IMR-90 (cell line): ENCODE measurements at regions not wholly inside any gene's neighbourhood (a gene's known extent, or its start where the extent isn't known, plus 50 kb on each side); places are given as distances from the start of the nearest gene placed in this dataset.

Source experiments
- ATAC-seq: fragments of 200-7000 bp; cut with Tn5 transposase; 2 replicates; pipeline ENCODE4 v1.9.1; 2020; ENCODE audit warnings: low read depth, mild to moderate bottlenecking, moderate library complexity
- BruUV-seq: library from RNA; stranded (reverse); fragments of 400-500 nt; replicated peaks from 2 replicates; lab custom pipeline; 2021; lab: Mats Ljungman, UMichigan
- CTCF ChIA-PET: fragments of 300-600 bp; formaldehyde crosslinking; extraction: SDS; loops from one replicate; lab custom pipeline; 2021; ENCODE audit warnings: antibody characterized with exemption; lab: Yijun Ruan, JAX
- POLR2A ChIA-PET: fragments of 300-600 bp; sonication (Branson Sonifier 250); formaldehyde crosslinking; loops from one replicate; lab custom pipeline; 2022; ENCODE audit warnings: antibody characterized with exemption; ENCODE audit not compliant: unreplicated experiment; lab: Charles Lee
- DNase-seq: peaks from one replicate; pipeline ENCODE4 v3.0.0; 2013
- H2AFZ ChIP-seq: replicated peaks from 2 replicates; pipeline ENCODE3; 2013; ENCODE audit warnings: low read length, mild to moderate bottlenecking; ENCODE audit not compliant: poor library complexity
- H2AK5ac ChIP-seq: 2 replicates; pipeline ENCODE4 v1.6.1; 2013; ENCODE audit warnings: low read depth, low read length, inconsistent platforms
- H2AK9ac ChIP-seq: replicated peaks from 2 replicates; pipeline ENCODE3; 2013; ENCODE audit warnings: mild to moderate bottlenecking, low read depth, low read length, moderate library complexity; ENCODE audit not compliant: poor library complexity
- H2BK120ac ChIP-seq: 2 replicates; pipeline ENCODE4 v1.6.1; 2013; ENCODE audit warnings: low read depth, low read length, inconsistent platforms
- H2BK15ac ChIP-seq: 3 replicates; pipeline ENCODE4 v1.6.1; 2013; ENCODE audit warnings: low read depth, low read length, inconsistent platforms
- H2BK20ac ChIP-seq: 2 replicates; pipeline ENCODE4 v1.6.1; 2013; ENCODE audit warnings: low read depth, mild to moderate bottlenecking, inconsistent platforms, low read length, moderate library complexity
- H2BK5ac ChIP-seq: 2 replicates; pipeline ENCODE4 v1.6.1; 2013; ENCODE audit warnings: mild to moderate bottlenecking, low read depth, low read length, inconsistent platforms; ENCODE audit not compliant: poor library complexity, severe bottlenecking
- H3K14ac ChIP-seq: replicated peaks from 2 replicates; pipeline ENCODE4 v1.6.1; 2013; ENCODE audit warnings: low read depth, low read length, inconsistent platforms
- H3K18ac ChIP-seq: 2 replicates; pipeline ENCODE4 v1.6.1; 2013; ENCODE audit warnings: low read depth, low read length, control low read depth
- H3K23ac ChIP-seq: 2 replicates; pipeline ENCODE4 v1.6.1; 2013; ENCODE audit warnings: low read depth, low read length, inconsistent platforms
- H3K27ac ChIP-seq: 2 replicates; pipeline ENCODE4 v1.5.1; 2013; ENCODE audit warnings: mild to moderate bottlenecking, control low read depth, low read length; ENCODE audit not compliant: insufficient read depth
- H3K27me3 ChIP-seq: 2 replicates; pipeline ENCODE4 v1.6.1; 2013; ENCODE audit warnings: low read length; ENCODE audit not compliant: control insufficient read depth, insufficient read depth
- H3K36me3 ChIP-seq: 2 replicates; pipeline ENCODE4 v1.6.1; 2013; ENCODE audit warnings: low read length, mixed read lengths; ENCODE audit not compliant: control insufficient read depth, insufficient read depth
- H3K4ac ChIP-seq: 2 replicates; pipeline ENCODE4 v1.6.1; 2013; ENCODE audit warnings: low read depth, low read length, inconsistent platforms
- H3K4me1 ChIP-seq: 2 replicates; pipeline ENCODE4 v1.6.1; 2013; ENCODE audit warnings: low read length, mixed read lengths; ENCODE audit not compliant: control insufficient read depth, insufficient read depth
- H3K4me2 ChIP-seq: 2 replicates; pipeline ENCODE4 v1.6.1; 2013; ENCODE audit warnings: low read depth, mild to moderate bottlenecking, control low read depth, low read length, moderate library complexity
- H3K4me3 ChIP-seq: 2 replicates; pipeline ENCODE4 v1.5.1; 2013; ENCODE audit warnings: low read depth, mild to moderate bottlenecking, control low read depth, low read length, moderate library complexity; ENCODE audit not compliant: insufficient read depth
- H3K56ac ChIP-seq: 2 replicates; pipeline ENCODE4 v1.6.1; 2013; ENCODE audit warnings: low read length, inconsistent platforms; ENCODE audit not compliant: insufficient read depth; ENCODE audit errors: extremely low read depth
- H3K79me1 ChIP-seq, 2 experiments: 2 replicates each; pipeline ENCODE4 v1.6.1; 2013; ENCODE audit warnings: low read length in 2 of 2, inconsistent platforms in 1 of 2, low read depth in 1 of 2
- H3K9ac ChIP-seq: 2 replicates; pipeline ENCODE4 v1.6.1; 2013; ENCODE audit warnings: low read depth, low read length, control low read depth
- H3K9me1 ChIP-seq: 2 replicates; pipeline ENCODE4 v1.6.1; 2013; ENCODE audit warnings: low read length, inconsistent platforms; ENCODE audit not compliant: insufficient read depth
- H3K9me3 ChIP-seq: 2 replicates; pipeline ENCODE4 v1.6.1; 2013; ENCODE audit warnings: low read length; ENCODE audit not compliant: control insufficient read depth, insufficient read depth
- H4K20me1 ChIP-seq: 2 replicates; pipeline ENCODE4 v1.6.1; 2013; ENCODE audit warnings: low read length, inconsistent platforms; ENCODE audit not compliant: insufficient read depth
- H4K5ac ChIP-seq: 2 replicates; pipeline ENCODE4 v1.6.1; 2013; ENCODE audit warnings: mild to moderate bottlenecking, low read depth, low read length, control low read depth
- H4K8ac ChIP-seq, 2 experiments: 2 replicates each; pipeline ENCODE4 v1.6.1; 2013; ENCODE audit warnings: low read depth in 2 of 2, low read length in 2 of 2, control low read depth in 1 of 2, inconsistent platforms in 1 of 2
- H4K91ac ChIP-seq: 2 replicates; pipeline ENCODE4 v1.6.1; 2013; ENCODE audit warnings: low read depth, low read length, inconsistent platforms; ENCODE audit not compliant: insufficient read depth
- BHLHE40 ChIP-seq: fragments of 150-350 bp; IDR thresholded peaks from 2 replicates; pipeline ENCODE4 v1.6.1; 2016; ENCODE audit warnings: mild to moderate bottlenecking, low read depth, low read length
- CEBPB ChIP-seq: IDR thresholded peaks from 2 replicates; pipeline ENCODE4 v1.6.1; 2012; ENCODE audit warnings: low read depth, low read length, improper control_type of control experiment
- CHD1 ChIP-seq: IDR thresholded peaks from 2 replicates; pipeline ENCODE4 v1.6.1; 2012; ENCODE audit warnings: low read depth, low read length, improper control_type of control experiment
- FOS ChIP-seq: fragments of 150-350 bp; IDR thresholded peaks from 2 replicates; pipeline ENCODE4 v1.6.1; 2016; ENCODE audit warnings: low read depth, low read length
- MAFK ChIP-seq: IDR thresholded peaks from 2 replicates; pipeline ENCODE4 v1.6.1; 2012; ENCODE audit warnings: low read depth, low read length, improper control_type of control experiment
- MAZ ChIP-seq: IDR thresholded peaks from 2 replicates; pipeline ENCODE4 v1.6.1; 2012; ENCODE audit warnings: low read depth, mild to moderate bottlenecking, low read length, improper control_type of control experiment, moderate library complexity, borderline replicate concordance
- MXI1 ChIP-seq: IDR thresholded peaks from 2 replicates; pipeline ENCODE4 v1.6.1; 2012; ENCODE audit warnings: low read depth, mild to moderate bottlenecking, low read length, moderate library complexity, borderline replicate concordance
- NFE2L2 ChIP-seq: fragments of 150-350 bp; IDR thresholded peaks from 2 replicates; pipeline ENCODE4 v1.6.1; 2016; ENCODE audit warnings: low read depth, mild to moderate bottlenecking, low read length
- POLR2A ChIP-seq: IDR thresholded peaks from 2 replicates; pipeline ENCODE4 v1.6.1; 2012; ENCODE audit warnings: mild to moderate bottlenecking, low read depth, low read length
- RAD21 ChIP-seq: IDR thresholded peaks from 2 replicates; pipeline ENCODE4 v1.6.1; 2012; ENCODE audit warnings: low read length, improper control_type of control experiment
- RCOR1 ChIP-seq: IDR thresholded peaks from 2 replicates; pipeline ENCODE4 v1.6.1; 2012; ENCODE audit warnings: mild to moderate bottlenecking, low read length, improper control_type of control experiment; ENCODE audit not compliant: insufficient replicate concordance
- RFX5 ChIP-seq: IDR thresholded peaks from 2 replicates; pipeline ENCODE4 v1.8.0; 2012; ENCODE audit warnings: low read depth, mild to moderate bottlenecking, low read length, moderate library complexity
- SMC3 ChIP-seq: fragments of 150-350 bp; IDR thresholded peaks from 2 replicates; pipeline ENCODE4 v1.6.1; 2016; ENCODE audit warnings: low read depth, mild to moderate bottlenecking, antibody characterized with exemption, low read length, moderate library complexity
- USF2 ChIP-seq: fragments of 150-350 bp; IDR thresholded peaks from 2 replicates; pipeline ENCODE4 v1.6.1; 2017; ENCODE audit warnings: mild to moderate bottlenecking, antibody characterized with exemption, low read length, low read depth
- WGBS, 2 experiments: methylation state at CpG; one replicate each; pipeline versions ENCODE4 v1.1.5 to v1.1.7; 2013; ENCODE audit warnings: missing lambda C conversion rate in 2 of 2; ENCODE audit not compliant: insufficient read length in 1 of 2; ENCODE audit errors: extremely low coverage in 2 of 2; 5-methylcytosine and 5-hydroxymethylcytosine counted together
- dilution Hi-C: fragments of 300-500 bp; cut with HindIII; formaldehyde crosslinking; loops from one replicate; pipeline ENCODE4 v1.14.3; 2018; ENCODE audit warnings: low sequenced_read_pairs; ENCODE audit not compliant: unreplicated experiment
- in situ Hi-C: fragments of 300-500 bp; cut with MboI; formaldehyde crosslinking; loops from 3 replicates; pipeline ENCODE4 v1.14.3; 2019; ENCODE audit warnings: low sequenced_read_pairs, inconsistent platforms, mixed read lengths
- intact Hi-C: fragments of 100-400 bp; cut with micrococcal nuclease; formaldehyde crosslinking; loops from 2 replicates; pipeline ENCODE4 v1.10.0; 2022
- TF ChIP-seq, protein P1 (sequence below): fragments of 150-350 bp; IDR thresholded peaks from 2 replicates; pipeline ENCODE4 v1.6.1; 2016; ENCODE audit warnings: low read depth, mild to moderate bottlenecking, low read length, moderate library complexity, borderline replicate concordance
- TF ChIP-seq, protein P2 (sequence below): conservative IDR thresholded peaks from 2 replicates; pipeline ENCODE4 v1.5.1; 2012; ENCODE audit warnings: mild to moderate bottlenecking, low read depth, low read length, improper control_type of control experiment

DNA sequence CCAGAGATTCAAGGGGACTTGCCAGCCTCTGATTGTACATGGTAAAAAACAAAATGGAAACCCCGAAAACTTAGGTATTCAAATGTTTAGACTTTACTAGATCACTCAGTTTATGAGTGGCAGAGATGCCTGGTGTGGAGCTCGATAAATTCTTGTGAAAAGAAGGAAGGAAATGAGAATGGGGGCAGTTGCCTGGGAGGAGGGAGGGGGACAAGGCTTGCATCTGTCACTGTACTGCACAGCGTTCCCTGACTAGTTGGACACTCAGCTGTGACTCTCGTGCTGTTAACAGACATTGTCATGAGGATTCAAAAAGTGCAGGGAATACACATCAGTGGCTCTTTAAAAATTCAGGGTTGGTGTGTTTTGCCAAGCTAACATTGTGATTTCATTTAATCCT, 232.9 kb downstream of the ZIC5 start:
- Histone ChIP-seq H3K36me3 (no peaks in the 10 kb centered on the region), H3K79me1 (no peaks in the 10 kb centered on the region), H3K9me3 (no peaks in the 10 kb centered on the region), H3K18ac (no peak overlapping the region), H2AK9ac (no peak overlapping the region), H3K9me1 (no peaks in the 10 kb centered on the region; the same call in 1 of the 2 replicates), H3K27ac (no peak overlapping the region), H3K23ac (no peak overlapping the region), H3K4ac (no peak overlapping the region), H2AFZ (no peak overlapping the region), H3K4me3 (no peak overlapping the region), H3K14ac (no peak overlapping the region), H4K5ac (no peak overlapping the region), H3K4me1 (no peaks in the 10 kb centered on the region), H4K91ac (no peak overlapping the region), H3K4me2 (no peak overlapping the region), H3K27me3 (peaks cover 6% of the 10 kb centered on the region), H2BK20ac (no peak overlapping the region), H2BK120ac (no peak overlapping the region), H2AK5ac (no peak overlapping the region), H4K8ac (no peak overlapping the region), H3K9ac (no peak overlapping the region), H3K56ac (no peak overlapping the region), H2BK5ac (no peak overlapping the region), H4K20me1 (no peaks in the 10 kb centered on the region), H2BK15ac (no peak overlapping the region)
- TF ChIP-seq RCOR1 = no peak
- TF ChIP-seq CHD1 = no peak
- no peak for TF ChIP-seq CEBPB
- TF ChIP-seq, protein P1, sequence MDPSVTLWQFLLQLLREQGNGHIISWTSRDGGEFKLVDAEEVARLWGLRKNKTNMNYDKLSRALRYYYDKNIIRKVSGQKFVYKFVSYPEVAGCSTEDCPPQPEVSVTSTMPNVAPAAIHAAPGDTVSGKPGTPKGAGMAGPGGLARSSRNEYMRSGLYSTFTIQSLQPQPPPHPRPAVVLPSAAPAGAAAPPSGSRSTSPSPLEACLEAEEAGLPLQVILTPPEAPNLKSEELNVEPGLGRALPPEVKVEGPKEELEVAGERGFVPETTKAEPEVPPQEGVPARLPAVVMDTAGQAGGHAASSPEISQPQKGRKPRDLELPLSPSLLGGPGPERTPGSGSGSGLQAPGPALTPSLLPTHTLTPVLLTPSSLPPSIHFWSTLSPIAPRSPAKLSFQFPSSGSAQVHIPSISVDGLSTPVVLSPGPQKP = no peak
- TF ChIP-seq POLR2A = no peak
- no peak for TF ChIP-seq RFX5
- TF ChIP-seq MAFK = no peak
- TF ChIP-seq, protein P2, sequence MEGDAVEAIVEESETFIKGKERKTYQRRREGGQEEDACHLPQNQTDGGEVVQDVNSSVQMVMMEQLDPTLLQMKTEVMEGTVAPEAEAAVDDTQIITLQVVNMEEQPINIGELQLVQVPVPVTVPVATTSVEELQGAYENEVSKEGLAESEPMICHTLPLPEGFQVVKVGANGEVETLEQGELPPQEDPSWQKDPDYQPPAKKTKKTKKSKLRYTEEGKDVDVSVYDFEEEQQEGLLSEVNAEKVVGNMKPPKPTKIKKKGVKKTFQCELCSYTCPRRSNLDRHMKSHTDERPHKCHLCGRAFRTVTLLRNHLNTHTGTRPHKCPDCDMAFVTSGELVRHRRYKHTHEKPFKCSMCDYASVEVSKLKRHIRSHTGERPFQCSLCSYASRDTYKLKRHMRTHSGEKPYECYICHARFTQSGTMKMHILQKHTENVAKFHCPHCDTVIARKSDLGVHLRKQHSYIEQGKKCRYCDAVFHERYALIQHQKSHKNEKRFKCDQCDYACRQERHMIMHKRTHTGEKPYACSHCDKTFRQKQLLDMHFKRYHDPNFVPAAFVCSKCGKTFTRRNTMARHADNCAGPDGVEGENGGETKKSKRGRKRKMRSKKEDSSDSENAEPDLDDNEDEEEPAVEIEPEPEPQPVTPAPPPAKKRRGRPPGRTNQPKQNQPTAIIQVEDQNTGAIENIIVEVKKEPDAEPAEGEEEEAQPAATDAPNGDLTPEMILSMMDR = no peak
- TF ChIP-seq RAD21 = no peak
- no peak for TF ChIP-seq SMC3
- TF ChIP-seq NFE2L2 = no peak
- no peak for TF ChIP-seq MXI1
- TF ChIP-seq USF2 = no peak
- TF ChIP-seq BHLHE40 = no peak
- TF ChIP-seq MAZ = no peak
- no peak for TF ChIP-seq FOS
- no peak for DNase-seq
- 17% methylated on average over 1 of the region's 4 CpGs; no CpG with 5 or more reads in 1 of the 2 experiments for WGBS, 2 experiments
- POLR2A ChIA-PET = no interaction called here
- CTCF ChIA-PET = no interaction called here
- intact Hi-C loops (no loop called here), dilution Hi-C loops (no loop called here), in situ Hi-C loops (no loop called here)
- BruUV-seq = no TSS peak
- ATAC-seq = no peak
